GM13977 (cell line): ENCODE measurements at regions not wholly inside any gene's neighbourhood (a gene's known extent, or its start where the extent isn't known, plus 50 kb on each side); places are given as distances from the start of the nearest gene placed in this dataset.

ENCODE experiments used
- DNase-seq: peaks from one replicate; pipeline ENCODE4 v3.0.0; 2012; ENCODE audit warnings: low spot score
- CTCF ChIP-seq: IDR thresholded peaks from 2 replicates; pipeline ENCODE4 v1.5.1; 2012; ENCODE audit warnings: mild to moderate bottlenecking, control low read depth; ENCODE audit not compliant: insufficient read depth; ENCODE audit errors: extremely low read depth, missing control alignments
- in situ Hi-C: fragments of 300-500 bp; cut with MboI; formaldehyde crosslinking; loops from one replicate; pipeline ENCODE4 v1.12.0; 2022; ENCODE audit warnings: low sequenced_read_pairs, low pct_unique_long_range_greater_than_20kb, mixed read lengths, inconsistent platforms; ENCODE audit not compliant: unreplicated experiment

GRCh38 chr2:33746208-33746800, 147.2 kb upstream of the FAM98A start:
- no peak for TF ChIP-seq CTCF
- in situ Hi-C loops, result no loop called here
- DNase-seq, result no peak

DNA sequence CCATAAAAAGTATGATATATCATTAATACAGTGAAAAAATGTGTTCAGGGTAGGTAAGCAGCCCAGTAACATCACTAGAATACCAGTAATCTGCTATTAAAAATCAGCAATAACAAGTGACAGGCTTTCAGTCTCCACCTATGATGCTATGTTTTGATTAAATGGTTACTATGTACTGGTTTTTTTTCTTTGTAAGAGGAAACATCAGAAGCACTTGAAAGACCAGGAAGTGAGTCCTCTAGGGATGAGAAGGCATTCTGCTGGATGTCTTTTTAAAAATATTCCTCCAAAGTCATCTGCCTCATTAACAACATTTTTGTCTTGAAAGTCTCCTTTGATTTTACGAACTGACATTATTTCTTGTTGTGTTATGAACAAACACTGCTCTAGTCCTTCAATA, 136.0 kb upstream of the FAM98A start:
- TF ChIP-seq CTCF, result no peak
- in situ Hi-C loops, result no loop called here
- DNase-seq, result no peak

DNA sequence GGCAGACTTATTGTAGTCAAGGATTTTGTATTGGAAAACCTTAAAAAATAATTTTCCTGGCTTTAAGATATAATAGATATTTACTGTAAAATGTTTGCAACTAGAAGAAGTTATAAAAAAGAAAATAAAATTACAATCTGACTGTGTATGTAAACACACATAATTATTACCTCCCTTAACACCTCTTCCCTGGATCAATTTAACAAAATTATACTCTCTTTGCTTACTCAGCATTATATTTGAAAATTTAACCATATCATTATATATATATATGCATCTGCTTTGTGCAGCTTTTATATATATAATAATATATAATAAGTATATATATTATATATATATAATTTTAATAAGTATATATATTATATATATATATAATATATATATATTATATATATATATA, 131.7 kb upstream of the FAM98A start:
- TF ChIP-seq CTCF, result no peak
- in situ Hi-C loops, result no loop called here
- DNase-seq, result no peak

DNA sequence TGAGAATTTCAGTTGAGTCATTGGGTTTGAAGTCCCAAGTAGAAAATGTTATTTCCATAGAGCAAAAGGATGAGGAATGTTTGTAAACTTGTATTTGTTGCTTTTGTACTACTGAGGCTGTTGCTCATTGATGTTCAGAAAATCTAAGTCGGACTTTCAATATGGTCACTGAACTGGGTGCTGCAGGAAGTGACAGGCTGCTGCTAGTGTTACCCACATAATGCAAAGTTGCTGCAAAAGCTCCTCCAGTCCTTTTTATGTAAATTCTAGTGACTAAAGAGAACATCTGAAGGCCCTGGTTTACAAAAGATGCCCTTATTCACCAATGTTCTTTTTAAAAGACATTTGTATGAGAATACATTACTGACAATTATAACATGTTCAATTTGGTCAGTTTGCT, 131.1 kb upstream of the FAM98A start:
- DNase-seq, result no peak
- in situ Hi-C loops, result no loop called here
- no peak for TF ChIP-seq CTCF

- in situ Hi-C loops, result no loop called here
- no peak for TF ChIP-seq CTCF
- DNase-seq, result no peak
Measured at GRCh38 chr2:33729353-33729752, 130.3 kb upstream of the FAM98A start.

GRCh38 chr2:33728106-33728505, 129.0 kb upstream of the FAM98A start:
- TF ChIP-seq CTCF, result no peak
- in situ Hi-C loops, result no loop called here
- DNase-seq, result no peak
